ENCODE measurements at regions not wholly inside any gene's neighbourhood (a gene's known extent, or its start where the extent isn't known, plus 50 kb on each side); places are given as distances from the start of the nearest gene placed in this dataset.
"Not testable (repeated sequence)": the region's sequence is repeated elsewhere in the genome, so short reads cannot be mapped to it uniquely, and the experiment has no call there.

DNA sequence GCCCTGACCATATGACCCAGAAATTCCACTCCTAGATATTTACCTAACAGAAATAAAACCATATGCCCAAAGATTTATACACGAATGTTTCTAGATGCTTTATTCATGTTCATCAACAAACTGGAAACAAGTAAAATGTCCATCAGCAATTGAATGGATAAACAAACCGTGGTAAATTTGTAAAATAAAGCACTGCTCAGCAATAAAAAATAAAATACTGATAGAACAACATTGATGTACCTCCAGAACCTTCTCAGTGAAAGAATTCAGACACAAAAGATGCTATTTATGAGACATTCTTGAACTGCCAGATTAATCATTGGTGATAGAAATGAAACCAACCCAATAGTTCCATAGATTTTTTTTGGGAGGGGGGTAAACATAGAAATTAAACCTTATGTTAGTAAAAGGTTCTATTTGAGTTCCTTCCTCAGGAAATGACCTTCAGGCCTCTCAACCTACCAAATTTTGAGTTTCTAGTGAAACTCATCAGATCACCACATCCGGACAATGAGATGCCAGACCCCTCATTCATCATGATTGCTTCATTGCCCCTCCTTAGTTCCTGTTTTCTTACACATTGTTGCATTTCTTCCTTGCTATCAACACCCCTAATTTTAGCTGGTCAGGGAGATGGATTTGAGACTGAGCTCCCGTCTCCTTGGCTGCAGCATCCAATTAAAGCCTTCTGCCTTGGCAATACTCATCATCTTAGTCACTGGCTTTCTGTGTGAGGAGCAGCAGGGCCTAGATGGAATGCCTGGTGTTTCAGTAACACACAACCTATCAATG lies 203.5 kb downstream of the LPIN1 start:
- Histone ChIP-seq H3K4me3 (ENCODE audit: low read length in 3 of 3) (no peak overlapping the region), H3K9me3 (ENCODE audit: control insufficient read depth in 3 of 3, low read length in 3 of 3) (no peaks in the 10 kb centered on the region), H3K27me3 (ENCODE audit: control insufficient read depth in 3 of 3, insufficient read depth in 3 of 3, low read length in 3 of 3) (no peaks in the 10 kb centered on the region), H3K4me1 (ENCODE audit: control insufficient read depth in 3 of 3, insufficient read depth in 3 of 3, low read length in 3 of 3) (no peaks in the 10 kb centered on the region), H3K36me3 (ENCODE audit: control insufficient read depth in 3 of 3, insufficient read depth in 3 of 3, low read length in 3 of 3) (no peaks in the 10 kb centered on the region), H3K9ac (ENCODE audit: low read depth in 1 of 3, low read length in 3 of 3) (no peak overlapping the region), H3K27ac (ENCODE audit: low read depth, low read length) (no peak overlapping the region)

DNA sequence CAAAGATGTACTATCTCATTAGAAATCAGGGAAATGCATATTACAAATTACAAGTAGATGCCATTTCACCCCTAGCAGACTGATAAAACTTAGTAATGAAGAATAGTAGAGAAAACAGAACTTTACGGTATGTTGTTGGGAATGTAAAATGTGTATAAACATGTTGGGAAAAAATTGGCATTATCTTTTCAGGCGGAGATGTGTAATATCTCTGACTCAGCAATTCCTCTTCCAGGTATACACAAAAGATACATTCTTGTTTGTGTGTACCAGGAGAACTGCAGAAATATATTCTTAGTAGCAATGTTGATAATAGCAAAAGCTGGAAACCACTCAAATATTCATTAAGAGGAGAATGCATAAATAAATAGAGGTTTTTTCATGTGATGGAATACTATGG lies 204.5 kb downstream of the LPIN1 start:
- Histone ChIP-seq H3K36me3 (ENCODE audit: control insufficient read depth in 3 of 3, insufficient read depth in 3 of 3, low read length in 3 of 3) (no peaks in the 10 kb centered on the region), H3K4me1 (ENCODE audit: control insufficient read depth in 3 of 3, insufficient read depth in 3 of 3, low read length in 3 of 3) (no peaks in the 10 kb centered on the region), H3K4me3 (ENCODE audit: low read length in 3 of 3) (no peak overlapping the region), H3K27ac (ENCODE audit: low read depth, low read length) (no peak overlapping the region), H3K9ac (ENCODE audit: low read depth in 1 of 3, low read length in 3 of 3) (no peak overlapping the region), H3K27me3 (ENCODE audit: control insufficient read depth in 3 of 3, insufficient read depth in 3 of 3, low read length in 3 of 3) (peaks cover 0 to 3% (median 0%) of the 10 kb centered on the region in 3 donors), H3K9me3 (ENCODE audit: control insufficient read depth in 3 of 3, low read length in 3 of 3) (no peaks in the 10 kb centered on the region)

DNA sequence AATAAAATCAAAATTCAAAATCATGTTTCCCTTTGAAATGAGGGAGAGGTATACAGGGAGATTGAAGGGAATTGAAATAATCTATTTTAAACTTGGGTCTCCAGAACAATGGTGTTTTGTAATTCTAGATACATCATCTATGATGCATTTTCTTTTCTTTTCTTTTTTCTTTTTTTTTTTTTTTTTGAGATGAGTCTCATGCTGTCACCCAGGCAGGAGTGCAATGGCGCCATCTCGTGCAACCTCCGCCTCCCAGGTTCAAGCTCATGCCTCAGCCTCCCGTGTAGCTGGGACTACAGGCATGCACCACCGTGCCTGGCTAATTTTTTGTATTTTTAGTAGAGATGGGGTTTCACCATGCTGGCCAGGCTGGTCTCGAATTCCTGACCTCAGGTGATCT lies 205.1 kb downstream of the LPIN1 start:
- H3K27ac ChIP-seq (ENCODE audit: low read depth, low read length); H3K4me3 ChIP-seq (ENCODE audit: low read length in 3 of 3); H3K4me1 ChIP-seq (ENCODE audit: control insufficient read depth in 3 of 3, insufficient read depth in 3 of 3, low read length in 3 of 3); H3K9ac ChIP-seq (ENCODE audit: low read depth in 1 of 3, low read length in 3 of 3); H3K9me3 ChIP-seq (ENCODE audit: control insufficient read depth in 3 of 3, low read length in 3 of 3); H3K36me3 ChIP-seq (ENCODE audit: control insufficient read depth in 3 of 3, insufficient read depth in 3 of 3, low read length in 3 of 3); H3K27me3 ChIP-seq (ENCODE audit: control insufficient read depth in 3 of 3, insufficient read depth in 3 of 3, low read length in 3 of 3): not testable (repeated sequence)

DNA sequence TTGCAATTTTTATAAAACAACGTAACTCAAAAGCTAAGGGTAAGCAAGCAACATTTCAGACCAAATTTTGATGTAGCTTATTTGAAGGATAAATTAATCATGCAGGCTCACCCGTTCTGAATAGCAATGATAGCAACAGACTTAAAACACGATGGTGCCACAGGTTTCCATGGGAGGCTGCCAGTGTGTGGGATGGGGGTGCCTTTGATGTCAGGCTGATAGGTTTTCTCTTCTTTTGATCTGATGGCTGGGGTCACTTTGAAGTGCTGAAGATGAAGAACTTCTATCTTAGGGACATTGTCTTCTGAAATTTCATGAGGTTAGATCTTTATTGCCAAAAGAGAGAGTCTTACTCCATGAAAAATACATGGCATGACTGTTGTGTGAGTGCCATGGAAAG lies 206.8 kb downstream of the LPIN1 start:
- Histone ChIP-seq H3K36me3 (ENCODE audit: control insufficient read depth in 3 of 3, insufficient read depth in 3 of 3, low read length in 3 of 3) (no peaks in the 10 kb centered on the region), H3K9ac (ENCODE audit: low read depth in 1 of 3, low read length in 3 of 3) (no peak overlapping the region), H3K27ac (ENCODE audit: low read depth, low read length) (no peak overlapping the region), H3K9me3 (ENCODE audit: control insufficient read depth in 3 of 3, low read length in 3 of 3) (no peaks in the 10 kb centered on the region), H3K27me3 (ENCODE audit: control insufficient read depth in 3 of 3, insufficient read depth in 3 of 3, low read length in 3 of 3) (peaks cover 0 to 7% (median 6%) of the 10 kb centered on the region in 3 donors), H3K4me1 (ENCODE audit: control insufficient read depth in 3 of 3, insufficient read depth in 3 of 3, low read length in 3 of 3) (no peaks in the 10 kb centered on the region), H3K4me3 (ENCODE audit: low read length in 3 of 3) (no peak overlapping the region)

DNA sequence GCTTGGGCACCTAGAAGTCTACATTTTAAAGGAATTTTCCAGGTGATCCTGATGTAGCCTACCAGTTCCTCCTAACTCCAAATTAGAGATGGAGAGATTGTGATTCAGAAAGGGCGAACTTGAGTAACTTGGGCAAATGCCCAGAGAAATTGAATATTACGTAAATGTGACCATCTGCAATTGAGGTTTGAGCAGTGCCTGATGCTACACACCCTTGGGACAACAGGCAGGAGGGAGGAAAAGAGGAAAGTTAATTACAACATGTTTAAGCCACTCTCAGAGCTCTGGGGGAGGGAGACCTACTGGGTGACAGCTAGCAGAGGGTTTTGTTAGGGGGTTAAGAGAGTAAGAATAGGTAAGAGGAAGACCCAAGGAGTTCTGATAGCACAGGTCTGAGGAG lies 208.9 kb downstream of the LPIN1 start:
- Histone ChIP-seq H3K36me3 (ENCODE audit: control insufficient read depth in 3 of 3, insufficient read depth in 3 of 3, low read length in 3 of 3) (no peaks in the 10 kb centered on the region), H3K9ac (ENCODE audit: low read depth in 1 of 3, low read length in 3 of 3) (no peak overlapping the region), H3K9me3 (ENCODE audit: control insufficient read depth in 3 of 3, low read length in 3 of 3) (no peaks in the 10 kb centered on the region), H3K4me3 (ENCODE audit: low read length in 3 of 3) (no peak overlapping the region), H3K27me3 (ENCODE audit: control insufficient read depth in 3 of 3, insufficient read depth in 3 of 3, low read length in 3 of 3) (peaks cover 0 to 7% (median 6%) of the 10 kb centered on the region in 3 donors), H3K4me1 (ENCODE audit: control insufficient read depth in 3 of 3, insufficient read depth in 3 of 3, low read length in 3 of 3) (no peaks in the 10 kb centered on the region), H3K27ac (ENCODE audit: low read depth, low read length) (no peak overlapping the region)

DNA sequence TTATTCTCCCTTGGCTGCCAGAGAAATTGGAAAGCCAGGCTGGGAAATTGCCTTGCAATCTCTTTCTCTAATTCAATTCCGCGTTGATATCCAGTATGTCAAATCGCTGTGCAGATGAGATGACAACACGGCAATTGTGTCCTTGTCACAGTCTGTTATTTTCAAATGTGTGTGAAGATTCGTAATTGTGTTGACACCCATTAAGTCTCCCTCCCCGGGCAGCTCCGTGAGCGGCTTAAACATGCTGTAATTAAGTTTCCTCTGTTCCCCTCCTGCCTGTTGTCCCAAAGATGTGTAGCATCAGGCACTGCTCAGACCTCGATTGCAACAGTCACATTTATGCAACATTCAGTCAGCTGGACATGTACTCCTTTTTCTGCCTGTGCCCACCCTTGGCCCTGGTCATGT lies 209.5 kb downstream of the LPIN1 start:
- Histone ChIP-seq H3K36me3 (ENCODE audit: control insufficient read depth in 3 of 3, insufficient read depth in 3 of 3, low read length in 3 of 3) (no peaks in the 10 kb centered on the region), H3K9ac (ENCODE audit: low read depth in 1 of 3, low read length in 3 of 3) (no peak overlapping the region), H3K4me3 (ENCODE audit: low read length in 3 of 3) (no peak overlapping the region), H3K9me3 (ENCODE audit: control insufficient read depth in 3 of 3, low read length in 3 of 3) (no peaks in the 10 kb centered on the region), H3K27ac (ENCODE audit: low read depth, low read length) (no peak overlapping the region), H3K4me1 (ENCODE audit: control insufficient read depth in 3 of 3, insufficient read depth in 3 of 3, low read length in 3 of 3) (no peaks in the 10 kb centered on the region), H3K27me3 (ENCODE audit: control insufficient read depth in 3 of 3, insufficient read depth in 3 of 3, low read length in 3 of 3) (peaks cover 0 to 7% (median 6%) of the 10 kb centered on the region in 3 donors)

DNA sequence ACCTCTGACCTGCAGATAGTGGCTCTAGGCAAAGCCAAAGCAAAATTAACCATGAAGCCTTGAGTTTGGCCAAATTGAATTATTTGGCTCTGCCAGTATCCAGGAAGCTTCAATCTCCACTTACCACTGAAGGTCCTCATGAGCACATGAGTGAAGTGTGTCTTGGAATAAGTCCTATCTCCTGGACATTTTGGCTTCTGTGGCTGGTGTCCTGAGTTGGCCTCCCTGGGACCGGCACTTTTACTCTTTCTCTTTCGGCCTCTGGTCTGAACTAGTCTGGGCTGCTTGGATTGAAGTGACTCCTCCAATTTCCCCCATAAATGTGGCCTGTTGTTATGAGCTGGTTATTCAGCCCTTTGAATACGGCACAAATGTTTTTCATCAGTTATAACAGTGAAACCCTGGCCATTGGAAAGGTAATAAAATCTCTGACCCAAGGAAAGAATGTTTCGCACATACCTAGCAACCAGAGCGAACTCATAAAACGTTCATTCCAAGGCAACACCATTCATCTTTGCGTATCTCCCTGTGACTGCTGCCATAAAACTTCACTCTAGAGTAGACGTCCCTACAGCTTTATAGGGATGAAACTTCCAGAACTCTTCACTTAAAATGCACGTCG lies 216.4 kb downstream of the LPIN1 start:
- Histone ChIP-seq H3K4me1 (ENCODE audit: control insufficient read depth in 3 of 3, insufficient read depth in 3 of 3, low read length in 3 of 3) (no peaks in the 10 kb centered on the region), H3K27me3 (ENCODE audit: control insufficient read depth in 3 of 3, insufficient read depth in 3 of 3, low read length in 3 of 3) (peaks cover 0 to under 1% (median 0%) of the 10 kb centered on the region in 3 donors), H3K9me3 (ENCODE audit: control insufficient read depth in 3 of 3, low read length in 3 of 3) (no peaks in the 10 kb centered on the region), H3K4me3 (ENCODE audit: low read length in 3 of 3) (no peak overlapping the region), H3K9ac (ENCODE audit: low read depth in 1 of 3, low read length in 3 of 3) (no peak overlapping the region), H3K27ac (ENCODE audit: low read depth, low read length) (no peak overlapping the region), H3K36me3 (ENCODE audit: control insufficient read depth in 3 of 3, insufficient read depth in 3 of 3, low read length in 3 of 3) (no peaks in the 10 kb centered on the region)

DNA sequence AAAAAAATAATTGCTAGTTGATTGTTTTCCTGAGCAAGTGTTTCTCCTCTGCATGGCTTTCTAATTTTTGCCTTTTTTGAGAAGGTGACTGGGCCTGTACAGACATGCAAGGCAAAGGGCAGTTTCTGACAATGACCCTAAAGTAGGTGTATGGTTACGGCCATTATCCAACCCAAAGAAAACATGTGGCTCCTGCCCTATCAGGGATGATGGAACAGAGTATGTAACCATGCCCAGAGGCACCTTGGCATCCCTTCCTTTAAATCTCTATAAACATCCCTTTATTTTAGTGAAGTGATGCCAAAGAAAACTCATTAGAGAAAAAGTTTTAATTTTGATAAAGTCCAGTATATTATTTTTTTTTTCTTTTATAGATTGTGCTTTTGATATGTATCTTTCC lies 217.5 kb downstream of the LPIN1 start:
- H3K36me3 ChIP-seq (ENCODE audit: control insufficient read depth in 3 of 3, insufficient read depth in 3 of 3, low read length in 3 of 3): no peaks in the 10 kb centered on the region

DNA sequence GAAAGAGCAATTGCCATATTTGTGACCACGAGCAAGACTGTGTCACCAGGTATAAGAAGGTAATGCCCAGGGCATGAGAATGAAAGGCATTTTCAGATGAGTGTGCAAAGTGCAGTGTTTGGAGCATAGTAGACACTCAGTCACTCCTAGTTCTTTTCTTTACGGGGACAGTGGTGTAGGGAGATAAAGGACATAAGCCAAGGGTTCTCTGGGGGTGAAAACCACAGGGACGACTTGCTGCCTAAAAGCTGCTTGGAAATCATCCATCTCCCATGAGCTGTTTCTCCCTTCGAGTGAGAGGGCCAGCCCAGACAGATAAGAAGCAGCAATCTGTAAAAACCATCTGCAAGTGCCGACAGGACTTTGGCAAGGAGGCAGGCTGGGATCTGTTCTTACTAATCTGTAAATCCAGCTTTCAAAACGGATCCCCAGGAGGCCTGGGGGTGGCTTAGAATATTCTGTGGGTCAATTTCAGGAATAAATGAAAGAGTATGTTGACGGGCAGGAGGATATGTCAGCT lies 221.6 kb downstream of the LPIN1 start:
- no peaks in the 10 kb centered on the region for H3K4me1 ChIP-seq (ENCODE audit: control insufficient read depth in 3 of 3, insufficient read depth in 3 of 3, low read length in 3 of 3)
- no peaks in the 10 kb centered on the region for H3K9me3 ChIP-seq (ENCODE audit: control insufficient read depth in 3 of 3, low read length in 3 of 3)
- no peaks in the 10 kb centered on the region for H3K36me3 ChIP-seq (ENCODE audit: control insufficient read depth in 3 of 3, insufficient read depth in 3 of 3, low read length in 3 of 3)
- H3K27me3 ChIP-seq (ENCODE audit: control insufficient read depth in 3 of 3, insufficient read depth in 3 of 3, low read length in 3 of 3): no peaks in the 10 kb centered on the region
- no peak overlapping the region for H3K27ac ChIP-seq (ENCODE audit: low read depth, low read length)
- H3K4me3 ChIP-seq (ENCODE audit: low read length in 3 of 3): no peak overlapping the region
- H3K9ac ChIP-seq (ENCODE audit: low read depth in 1 of 3, low read length in 3 of 3): no peak overlapping the region

More for the DNA sequence above, 217.5 kb downstream of the LPIN1 start:
- H3K4me1 ChIP-seq (ENCODE audit: control insufficient read depth in 3 of 3, insufficient read depth in 3 of 3, low read length in 3 of 3): no peaks in the 10 kb centered on the region
- H3K9me3 ChIP-seq (ENCODE audit: control insufficient read depth in 3 of 3, low read length in 3 of 3): no peaks in the 10 kb centered on the region
- H3K9ac ChIP-seq (ENCODE audit: low read depth in 1 of 3, low read length in 3 of 3): no peak overlapping the region
- no peaks in the 10 kb centered on the region for H3K27me3 ChIP-seq (ENCODE audit: control insufficient read depth in 3 of 3, insufficient read depth in 3 of 3, low read length in 3 of 3)
- no peak overlapping the region for H3K4me3 ChIP-seq (ENCODE audit: low read length in 3 of 3)
- H3K27ac ChIP-seq (ENCODE audit: low read depth, low read length): no peak overlapping the region

DNA sequence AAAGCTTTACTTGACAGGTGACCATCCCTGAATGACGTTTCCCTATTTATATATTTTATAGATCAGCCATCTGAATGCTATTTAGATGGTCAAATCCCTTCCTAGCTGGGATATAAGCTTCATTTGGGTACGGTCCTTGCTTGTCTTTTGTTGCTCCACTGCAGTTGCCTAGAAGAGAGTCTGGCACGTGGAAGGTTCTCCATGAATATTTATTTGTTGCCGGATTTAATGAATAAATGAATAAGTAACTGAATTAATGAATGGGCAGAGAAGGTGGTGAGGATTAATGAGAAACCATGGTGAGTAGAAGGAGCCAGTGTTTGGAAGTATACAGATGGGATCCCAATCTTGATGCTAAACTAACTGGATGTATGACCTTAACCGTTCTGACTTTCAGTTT lies 222.1 kb downstream of the LPIN1 start:
- Histone ChIP-seq H3K4me1 (ENCODE audit: control insufficient read depth in 3 of 3, insufficient read depth in 3 of 3, low read length in 3 of 3) (no peaks in the 10 kb centered on the region), H3K9ac (ENCODE audit: low read depth in 1 of 3, low read length in 3 of 3) (no peak overlapping the region), H3K27me3 (ENCODE audit: control insufficient read depth in 3 of 3, insufficient read depth in 3 of 3, low read length in 3 of 3) (no peaks in the 10 kb centered on the region), H3K36me3 (ENCODE audit: control insufficient read depth in 3 of 3, insufficient read depth in 3 of 3, low read length in 3 of 3) (no peaks in the 10 kb centered on the region), H3K27ac (ENCODE audit: low read depth, low read length) (no peak overlapping the region), H3K4me3 (ENCODE audit: low read length in 3 of 3) (no peak overlapping the region), H3K9me3 (ENCODE audit: control insufficient read depth in 3 of 3, low read length in 3 of 3) (peaks cover 0 to 2% (median 0%) of the 10 kb centered on the region in 3 donors)

Measured in skeletal muscle tissue (tissue), 3 donors.